Mesodermal cell (in vitro differentiated cells): ENCODE measurements at regions not wholly inside any gene's neighbourhood (a gene's known extent, or its start where the extent isn't known, plus 50 kb on each side); places are given as distances from the start of the nearest gene placed in this dataset.

Experiments
- H3K27ac ChIP-seq: 2 replicates; pipeline ENCODE4 v1.7.0; 2013; ENCODE audit warnings: mild to moderate bottlenecking, low read depth, low read length, moderate library complexity; ENCODE audit not compliant: severe bottlenecking
- H3K36me3 ChIP-seq: 2 replicates; pipeline ENCODE4 v1.7.1; 2013; ENCODE audit warnings: mild to moderate bottlenecking, low read length, moderate library complexity; ENCODE audit not compliant: control insufficient read depth, insufficient read depth
- H3K4me1 ChIP-seq: one replicate; pipeline ENCODE4 v1.7.1; 2013; ENCODE audit warnings: mild to moderate bottlenecking, low read length; ENCODE audit not compliant: insufficient read depth, control insufficient read depth, poor library complexity, severe bottlenecking
- H3K4me3 ChIP-seq: 2 replicates; pipeline ENCODE4 v1.7.0; 2013; ENCODE audit warnings: low read length, control low read depth, mild to moderate bottlenecking; ENCODE audit not compliant: insufficient read depth, poor library complexity, severe bottlenecking; ENCODE audit errors: extremely low read depth
- H3K9me3 ChIP-seq: 2 replicates; pipeline ENCODE4 v1.7.1; 2013; ENCODE audit warnings: mild to moderate bottlenecking, low read length, moderate library complexity; ENCODE audit not compliant: control insufficient read depth
- WGBS, 2 experiments: methylation state at CpG; one replicate each; pipeline ENCODE4 v1.1.5; 2013; ENCODE audit warnings: missing lambda C conversion rate in 2 of 2; ENCODE audit not compliant: insufficient coverage in 2 of 2; 5-methylcytosine and 5-hydroxymethylcytosine counted together

DNA sequence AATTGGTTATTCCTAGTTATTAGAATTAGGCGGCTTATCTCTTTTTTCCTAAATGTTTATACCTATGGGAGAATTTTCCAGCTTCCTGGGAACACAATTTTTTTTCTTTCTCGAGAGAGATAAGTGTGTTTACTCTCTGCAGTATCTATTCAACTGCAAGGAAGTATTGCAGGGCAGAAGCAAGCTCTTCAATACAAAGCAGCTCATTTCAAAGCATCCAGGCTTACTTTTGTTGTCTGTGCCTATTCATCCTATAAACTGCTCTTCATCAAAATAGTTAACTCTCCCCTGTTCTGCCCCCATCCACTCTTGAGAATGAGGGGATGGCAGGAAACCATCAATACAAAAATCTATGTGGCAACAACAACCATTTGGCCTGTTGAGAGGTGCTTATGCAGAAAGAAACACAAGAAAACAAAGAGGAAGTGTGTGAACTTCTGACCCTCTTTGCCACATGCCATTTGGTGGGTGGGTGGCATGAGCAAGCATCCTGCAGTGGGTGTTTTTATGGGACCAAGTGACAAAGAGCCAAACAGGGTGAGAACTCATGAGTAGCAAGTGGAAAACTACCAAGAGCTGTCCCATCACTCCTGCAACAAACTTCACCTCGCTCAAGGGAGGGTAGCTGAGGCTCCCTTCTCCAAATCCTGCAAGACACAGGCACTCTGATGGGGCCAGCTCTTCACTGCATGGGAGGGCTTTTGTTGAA is 50.6 kb upstream of the MRPS6 start:
- whole genome bisulfite sequencing, 2 experiments = 40 to 48% methylated on average over 1 to 2 of the region's 3 CpGs
- Histone ChIP-seq H3K9me3 (peaks cover 16% of the 10 kb centered on the region), H3K27ac (peak overlapping the region; percentile 69), H3K4me1 (peaks cover 21% of the 10 kb centered on the region), H3K36me3 (no peaks in the 10 kb centered on the region), H3K4me3 (no peak overlapping the region)

DNA sequence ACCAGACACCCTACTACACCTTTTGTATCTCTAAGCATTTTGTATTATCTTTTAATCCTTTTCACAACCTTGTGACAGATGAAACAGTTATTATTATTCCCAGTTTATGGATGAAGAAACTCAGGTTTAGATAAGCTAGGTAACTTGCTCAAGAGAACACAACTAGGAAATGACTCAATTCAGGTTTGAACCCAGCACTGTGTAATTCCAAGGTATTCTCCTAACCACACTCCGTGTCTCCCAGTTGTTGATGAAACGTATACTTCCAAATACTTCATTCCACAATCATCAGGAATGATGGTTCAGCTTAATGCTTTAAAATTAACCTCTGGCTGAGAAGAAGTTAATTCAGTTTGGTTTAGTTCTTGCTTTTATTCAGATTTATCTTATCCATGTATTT is 51.7 kb upstream of the MRPS6 start:
- H3K4me3 ChIP-seq = no peak overlapping the region
- H3K36me3 ChIP-seq = no peaks in the 10 kb centered on the region
- H3K9me3 ChIP-seq = peaks cover 13% of the 10 kb centered on the region
- peaks cover 21% of the 10 kb centered on the region for H3K4me1 ChIP-seq
- no peak overlapping the region for H3K27ac ChIP-seq
- WGBS, 2 experiments = 100% methylated on average over 1 of the region's 2 CpGs; no CpG with 5 or more reads in 1 of the 2 experiments

DNA sequence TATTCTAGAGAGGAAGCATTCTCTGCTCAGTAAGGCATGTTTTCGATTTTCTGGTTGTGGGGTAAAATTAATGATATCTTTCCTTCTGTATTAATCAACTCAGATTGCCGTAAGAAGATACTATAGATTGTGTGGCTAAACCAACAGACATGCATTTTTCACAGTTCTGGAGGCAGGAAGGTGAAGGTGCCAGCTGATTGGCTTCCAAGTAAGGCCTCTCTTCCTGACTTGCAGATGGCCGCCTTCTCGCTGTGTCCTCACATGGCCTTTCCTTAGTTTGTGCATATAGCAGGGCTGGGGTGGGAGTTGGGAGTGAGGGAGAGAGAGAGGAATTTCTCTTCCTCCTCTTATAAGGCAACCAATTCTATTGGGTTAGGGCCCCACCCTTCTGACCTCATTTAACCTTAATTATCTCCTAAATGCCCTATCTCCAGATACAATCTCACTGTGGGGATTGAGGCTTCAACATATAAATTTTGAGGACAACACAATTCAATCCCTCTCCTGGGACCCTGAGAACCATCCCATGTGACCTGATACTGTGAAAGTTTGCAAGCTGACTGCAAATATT is 52.3 kb upstream of the MRPS6 start:
- Histone ChIP-seq H3K36me3 (no peaks in the 10 kb centered on the region), H3K4me3 (no peak overlapping the region), H3K4me1 (peaks cover 21% of the 10 kb centered on the region), H3K27ac (no peak overlapping the region), H3K9me3 (peaks cover 12% of the 10 kb centered on the region)
- WGBS, 2 experiments = no CpG with 5 or more reads among the region's 4 CpGs

DNA sequence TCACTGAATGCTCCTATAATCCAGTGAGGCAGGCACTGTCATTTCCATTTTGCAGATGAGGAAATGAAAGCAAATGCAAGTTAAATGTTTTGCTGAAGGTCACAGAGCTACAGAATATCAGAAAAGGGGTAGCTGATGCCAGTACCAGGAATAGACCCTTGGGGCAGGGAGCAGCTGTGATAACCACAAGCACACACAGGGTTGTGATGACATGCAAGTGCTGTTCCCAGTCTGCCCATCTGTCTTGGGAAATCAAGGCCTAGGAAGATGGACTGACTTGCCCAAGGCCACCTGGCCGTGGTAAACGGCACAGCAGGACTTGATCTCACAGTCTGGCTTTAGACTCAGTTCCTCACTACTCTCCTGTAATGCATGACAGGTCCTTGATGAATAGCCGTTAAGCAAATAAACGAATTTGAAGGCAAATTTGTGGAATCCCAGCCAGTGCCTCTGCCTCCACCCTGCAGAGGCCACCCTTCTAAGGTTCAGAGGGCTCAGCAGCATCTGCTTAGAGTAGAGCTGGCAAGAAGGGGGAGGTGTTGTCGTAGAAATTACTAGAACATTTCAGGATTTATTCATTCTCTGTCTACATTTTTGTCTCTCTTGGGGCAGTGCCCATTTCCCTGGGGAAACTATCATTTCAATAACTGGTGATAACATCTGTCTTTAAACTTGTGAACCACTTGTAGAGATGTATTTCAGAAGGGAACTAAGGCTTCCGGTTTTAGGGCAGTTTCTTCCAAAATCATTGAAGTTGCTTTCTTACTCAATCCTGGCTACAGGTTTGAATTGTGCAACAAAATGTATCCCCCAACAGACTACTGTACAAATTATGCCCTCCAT is 53.2 kb upstream of the MRPS6 start:
- no peak overlapping the region for H3K27ac ChIP-seq
- WGBS, 2 experiments = 61 to 64% methylated on average over 4 to 5 of the region's 6 CpGs
- H3K9me3 ChIP-seq = peaks cover 12% of the 10 kb centered on the region
- H3K4me1 ChIP-seq = peaks cover 21% of the 10 kb centered on the region
- H3K4me3 ChIP-seq = no peak overlapping the region
- H3K36me3 ChIP-seq = no peaks in the 10 kb centered on the region

DNA sequence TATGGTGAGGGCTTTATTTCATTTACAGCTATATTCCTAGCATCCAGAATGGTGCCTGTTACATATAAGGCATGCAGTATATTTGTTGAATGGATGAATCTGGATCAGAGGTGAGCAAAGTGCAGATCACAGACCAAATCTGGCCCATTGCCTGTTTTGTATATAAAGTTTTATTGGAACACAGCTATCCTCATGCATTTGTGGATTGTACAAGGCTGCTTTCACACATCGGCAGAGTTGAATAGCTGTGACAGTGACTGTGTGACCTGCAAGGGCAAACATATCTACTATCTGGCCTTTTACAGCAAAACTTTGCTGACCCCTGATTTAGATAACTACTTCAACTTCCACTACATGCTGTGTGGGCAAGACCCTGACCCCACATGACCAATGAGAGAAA is 54.0 kb upstream of the MRPS6 start:
- no peak overlapping the region for H3K27ac ChIP-seq
- H3K36me3 ChIP-seq = no peaks in the 10 kb centered on the region
- peaks cover 13% of the 10 kb centered on the region for H3K4me1 ChIP-seq
- WGBS, 2 experiments = 80 to 100% methylated on average over 1 of the region's 1 CpG
- no peak overlapping the region for H3K4me3 ChIP-seq
- H3K9me3 ChIP-seq = peaks cover 12% of the 10 kb centered on the region

DNA sequence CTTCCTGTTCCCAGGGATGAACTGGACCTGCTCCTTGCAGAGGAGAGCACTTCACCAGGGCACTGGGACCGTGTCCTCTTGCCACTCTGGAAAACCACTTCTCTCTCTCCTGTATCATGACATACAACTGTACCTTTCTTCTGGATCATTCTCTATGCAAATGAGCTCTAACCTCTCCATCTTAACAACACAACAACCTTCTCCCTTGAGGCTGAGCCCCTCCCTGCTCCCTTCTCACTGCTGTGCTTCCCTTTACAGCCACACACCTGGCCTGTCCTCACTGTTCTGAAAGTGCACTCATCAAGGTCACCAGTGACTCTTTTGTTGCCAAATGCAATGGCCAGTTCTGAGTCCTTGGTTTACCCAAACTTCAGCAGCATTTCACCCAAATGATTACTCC is 54.5 kb upstream of the MRPS6 start:
- WGBS, 2 experiments = 86 to 100% methylated on average over 1 of the region's 1 CpG
- Histone ChIP-seq H3K4me3 (no peak overlapping the region), H3K27ac (no peak overlapping the region), H3K9me3 (peaks cover 12% of the 10 kb centered on the region), H3K36me3 (no peaks in the 10 kb centered on the region), H3K4me1 (peaks cover 13% of the 10 kb centered on the region)

DNA sequence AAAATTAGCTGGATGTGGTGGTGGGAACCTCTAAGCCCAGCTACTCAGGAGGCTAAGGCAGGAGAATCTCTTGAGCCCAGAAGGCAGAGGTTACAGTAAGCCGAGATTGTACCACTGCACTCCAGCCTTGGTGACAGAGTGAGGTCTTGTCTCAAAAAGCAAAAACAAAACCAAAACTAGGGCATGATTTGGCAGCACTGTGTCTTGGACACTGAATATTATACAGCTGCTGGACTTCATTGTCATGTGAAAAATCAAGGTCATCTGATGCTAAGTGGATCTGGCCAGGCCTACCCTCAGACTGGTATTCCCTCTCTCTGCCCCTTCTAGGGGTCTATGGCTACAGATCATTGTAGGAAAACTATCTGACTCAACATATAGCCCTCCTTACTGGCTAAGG is 55.2 kb upstream of the MRPS6 start:
- WGBS, 2 experiments = 100% methylated on average over 1 of the region's 1 CpG
- H3K9me3 ChIP-seq = peaks cover 12% of the 10 kb centered on the region
- peaks cover 10% of the 10 kb centered on the region for H3K4me1 ChIP-seq
- no peaks in the 10 kb centered on the region for H3K36me3 ChIP-seq
- no peak overlapping the region for H3K27ac ChIP-seq
- no peak overlapping the region for H3K4me3 ChIP-seq

DNA sequence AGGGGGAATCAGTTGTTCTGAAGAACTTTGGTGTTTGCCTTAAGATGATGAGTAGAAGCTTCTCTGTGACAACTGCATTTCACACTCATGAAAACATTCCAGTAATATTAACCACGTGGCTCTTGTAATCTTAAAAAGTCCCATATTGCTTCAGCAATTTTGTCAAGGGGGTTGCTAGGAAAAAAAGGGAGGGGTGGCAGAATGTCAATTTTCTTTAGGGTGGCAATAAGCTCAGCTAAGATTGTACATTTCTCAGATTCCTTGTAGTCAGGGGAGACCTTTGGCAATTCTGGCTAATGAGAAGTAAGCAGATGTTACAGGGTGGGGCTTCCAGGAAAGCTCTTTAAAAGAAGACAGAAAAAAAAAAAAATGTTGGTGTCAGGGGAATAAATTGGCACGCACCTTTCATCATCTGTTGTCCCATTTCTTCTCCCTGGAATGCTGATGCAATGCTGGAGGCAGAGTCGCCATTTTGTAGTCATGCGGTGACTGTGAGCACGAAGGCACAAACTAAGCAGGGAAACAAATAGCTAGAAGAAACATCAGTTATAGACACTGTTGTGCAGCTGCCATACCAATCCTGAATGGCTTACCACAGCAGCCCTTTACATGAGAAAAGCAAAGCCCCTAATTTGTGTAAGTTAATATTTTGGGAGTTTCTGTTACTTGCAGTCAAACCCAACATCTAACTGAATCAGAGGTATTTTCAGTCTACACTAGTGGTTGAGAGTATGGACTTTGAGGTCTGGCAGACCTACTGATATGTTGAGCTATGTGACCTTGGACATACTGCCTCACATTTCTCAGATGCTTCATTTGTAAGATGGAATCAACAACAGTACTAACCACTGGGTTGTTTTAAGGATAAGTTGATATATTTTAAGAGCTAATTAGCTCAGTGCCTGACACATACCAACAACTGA is 56.1 kb upstream of the MRPS6 start:
- Histone ChIP-seq H3K27ac (no peak overlapping the region), H3K4me1 (peaks cover 3% of the 10 kb centered on the region), H3K4me3 (no peak overlapping the region), H3K9me3 (peaks cover 17% of the 10 kb centered on the region), H3K36me3 (no peaks in the 10 kb centered on the region)
- 95 to 97% methylated on average over 4 of the region's 5 CpGs for WGBS, 2 experiments

DNA sequence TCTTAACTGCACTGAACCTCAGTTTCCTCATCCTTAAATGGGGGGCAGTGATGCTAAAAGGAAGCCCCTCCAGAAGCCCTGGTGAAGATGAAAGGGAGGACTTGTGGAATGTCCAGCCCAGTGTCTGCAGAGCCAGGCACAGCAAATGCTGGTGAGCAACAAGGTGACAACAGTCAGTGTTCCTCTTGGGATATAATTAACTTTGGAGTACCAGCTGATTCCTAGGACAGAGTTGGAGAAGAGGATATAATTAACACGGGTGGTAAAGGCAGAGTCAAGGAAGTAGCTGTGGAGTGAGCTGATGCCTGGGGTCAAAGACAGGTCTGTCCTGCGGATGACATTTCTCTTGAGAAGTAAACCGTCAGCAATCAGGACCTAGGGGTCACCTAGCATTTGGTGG is 60.7 kb upstream of the MRPS6 start:
- peaks cover 13% of the 10 kb centered on the region for H3K9me3 ChIP-seq
- H3K4me1 ChIP-seq = no peaks in the 10 kb centered on the region
- H3K36me3 ChIP-seq = no peaks in the 10 kb centered on the region
- no peak overlapping the region for H3K4me3 ChIP-seq
- H3K27ac ChIP-seq = no peak overlapping the region
- 91 to 92% methylated on average over 3 of the region's 3 CpGs for WGBS, 2 experiments

DNA sequence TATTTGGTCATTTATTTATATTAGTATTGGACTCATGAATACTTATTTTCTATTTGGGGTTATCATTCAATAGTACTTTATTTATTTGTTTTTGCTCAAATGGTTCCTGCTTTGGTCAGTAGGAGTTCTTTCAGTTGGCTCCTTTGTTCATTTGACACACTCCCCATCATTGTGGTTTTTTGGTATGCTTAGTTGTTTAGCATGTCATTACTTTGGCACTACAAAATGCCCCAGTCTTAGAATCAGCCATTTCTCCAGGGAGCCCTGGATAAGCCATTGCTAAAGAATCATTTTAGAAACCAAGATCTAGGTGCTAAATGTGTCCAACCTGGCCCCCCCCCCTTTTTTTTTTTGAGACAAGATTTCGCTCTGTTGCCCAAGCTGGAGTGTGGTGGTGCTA is 61.7 kb upstream of the MRPS6 start:
- Histone ChIP-seq H3K9me3 (peaks cover 13% of the 10 kb centered on the region), H3K4me3 (no peak overlapping the region), H3K4me1 (no peaks in the 10 kb centered on the region), H3K36me3 (no peaks in the 10 kb centered on the region), H3K27ac (no peak overlapping the region)
- WGBS, 2 experiments = no CpG with 5 or more reads among the region's 1 CpG
